ENCODE measurements at regions not wholly inside any gene's neighbourhood (a gene's known extent, or its start where the extent isn't known, plus 50 kb on each side); places are given as distances from the start of the nearest gene placed in this dataset.
"Not testable (repeated sequence)": the region's sequence is repeated elsewhere in the genome, so short reads cannot be mapped to it uniquely, and the experiment has no call there.

GRCh38 chr10:120182431-120182830 is 274.6 kb upstream of the PLPP4 start:
- intact Hi-C loops (cut with micrococcal nuclease), result no loop called here
- CTCF ChIA-PET, result no interaction called here
- POLR2A ChIA-PET, result no interaction called here
- ATAC-seq, result no peak
- no peaks in the 10 kb centered on the region for H3K4me1 Mint-ChIP-seq (ENCODE audit: low read depth)
- no peaks in the 10 kb centered on the region for H3K36me3 Mint-ChIP-seq (ENCODE audit: low read depth)
- H3K9me3 Mint-ChIP-seq, result no peaks in the 10 kb centered on the region
- no peak for TF ChIP-seq CTCF (IDR thresholded peaks at IDR 0.05)
- no peak overlapping the region for H3K4me3 Mint-ChIP-seq
- peaks cover 9% of the 10 kb centered on the region for H3K27me3 Mint-ChIP-seq
- no peak overlapping the region for H3K27ac Mint-ChIP-seq
- no peak for DNase-seq

DNA sequence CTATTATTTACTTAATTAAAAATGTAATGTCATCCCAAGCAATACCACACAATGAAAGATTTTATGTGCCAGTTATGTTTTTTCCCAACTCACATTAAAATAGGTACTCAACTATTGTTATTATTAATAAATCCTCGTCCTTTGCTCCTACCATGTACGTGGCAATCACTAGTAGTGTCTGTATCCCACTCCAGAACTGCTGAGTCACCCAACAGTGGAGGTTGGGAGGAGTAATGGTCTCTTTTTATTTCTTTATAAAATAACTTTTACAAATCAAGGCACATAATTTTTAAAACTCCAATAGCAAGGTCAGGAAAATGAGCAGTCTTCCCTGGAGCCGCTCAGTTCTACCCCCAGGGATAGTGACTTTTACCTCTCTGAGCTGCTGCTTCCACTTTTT is 273.5 kb upstream of the PLPP4 start:
- Mint-ChIP-seq H3K4me1 (ENCODE audit: low read depth) (no peaks in the 10 kb centered on the region), H3K27me3 (peaks cover 6% of the 10 kb centered on the region), H3K4me3 (no peak overlapping the region), H3K27ac (no peak overlapping the region), H3K9me3 (no peaks in the 10 kb centered on the region), H3K36me3 (ENCODE audit: low read depth) (no peaks in the 10 kb centered on the region)
- no peak for DNase-seq
- ChIA-PET POLR2A (no interaction called here), CTCF (no interaction called here)
- TF ChIP-seq CTCF (IDR thresholded peaks at IDR 0.05), result no peak
- intact Hi-C loops (cut with micrococcal nuclease), result no loop called here
- no peak for ATAC-seq

- H3K4me1 Mint-ChIP-seq (ENCODE audit: low read depth), result no peaks in the 10 kb centered on the region
- DNase-seq (no peak), ATAC-seq (no peak)
- ChIA-PET CTCF (no interaction called here), POLR2A (no interaction called here)
- peaks cover 6% of the 10 kb centered on the region for H3K27me3 Mint-ChIP-seq
- intact Hi-C loops (cut with micrococcal nuclease), result no loop called here
- TF ChIP-seq CTCF (IDR thresholded peaks at IDR 0.05), result no peak
- H3K27ac Mint-ChIP-seq, result no peak overlapping the region
- H3K36me3 Mint-ChIP-seq (ENCODE audit: low read depth), result no peaks in the 10 kb centered on the region
- H3K9me3 Mint-ChIP-seq, result no peaks in the 10 kb centered on the region
- H3K4me3 Mint-ChIP-seq, result no peak overlapping the region
These were observed 272.3 kb upstream of the PLPP4 start for GRCh38 chr10:120184547-120185337.

DNA sequence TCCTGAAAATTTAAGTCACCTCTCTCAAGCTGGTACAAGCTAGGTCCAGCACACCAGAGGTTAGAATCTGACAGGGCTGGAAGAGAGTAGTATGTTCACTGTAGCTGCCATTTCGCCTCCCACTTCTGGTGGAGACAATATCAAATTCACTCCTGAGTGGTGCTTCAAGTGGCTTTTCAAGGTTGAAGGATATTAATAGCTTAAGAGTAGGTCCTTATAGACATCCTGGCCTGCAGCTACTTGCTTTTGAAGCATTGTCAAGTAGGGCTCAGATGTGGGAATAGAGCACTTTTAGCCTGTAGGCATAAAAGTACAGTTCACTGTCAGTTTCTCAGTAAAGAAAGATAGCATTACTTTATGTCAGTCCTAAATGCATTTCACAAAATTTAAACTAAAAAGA is 270.5 kb upstream of the PLPP4 start:
- intact Hi-C loops (cut with micrococcal nuclease), result no loop called here
- ChIA-PET POLR2A (no interaction called here), CTCF (no interaction called here)
- DNase-seq, result no peak
- ATAC-seq, result no peak
- Mint-ChIP-seq H3K36me3 (ENCODE audit: low read depth) (no peaks in the 10 kb centered on the region), H3K27ac (no peak overlapping the region), H3K9me3 (no peaks in the 10 kb centered on the region), H3K27me3 (peaks cover 4% of the 10 kb centered on the region), H3K4me3 (no peak overlapping the region), H3K4me1 (ENCODE audit: low read depth) (no peaks in the 10 kb centered on the region)
- no peak for TF ChIP-seq CTCF (IDR thresholded peaks at IDR 0.05)

- H3K27ac Mint-ChIP-seq; H3K9me3 Mint-ChIP-seq; H3K4me3 Mint-ChIP-seq; ATAC-seq; intact Hi-C loops (cut with micrococcal nuclease); POLR2A ChIA-PET; CTCF ChIA-PET; H3K27me3 Mint-ChIP-seq; H3K36me3 Mint-ChIP-seq (ENCODE audit: low read depth); DNase-seq; H3K4me1 Mint-ChIP-seq (ENCODE audit: low read depth): not testable (repeated sequence)
These were observed 269.9 kb upstream of the PLPP4 start for GRCh38 chr10:120187168-120187567.

Measured in activated CD8-positive, alpha-beta T cell treated with anti-CD3 and anti-CD28 coated beads for 36 hours (primary cell).